HepG2 (cell line): ENCODE measurements at regions not wholly inside any gene's neighbourhood (a gene's known extent, or its start where the extent isn't known, plus 50 kb on each side); places are given as distances from the start of the nearest gene placed in this dataset.

ENCODE experiments used
- ATAC-seq: fragments of 200-7000 bp; cut with Tn5 transposase; 3 replicates; pipeline ENCODE4 v1.9.1; 2020; ENCODE audit warnings: mild to moderate bottlenecking, moderate library complexity
- BruUV-seq: library from RNA; stranded (reverse); fragments of 400-500 nt; replicated peaks from 2 replicates; lab custom pipeline; 2021; lab: Mats Ljungman, UMichigan
- CTCF ChIA-PET: fragments of 300-600 bp; formaldehyde crosslinking; extraction: SDS; loops from one replicate; lab custom pipeline; 2021; ENCODE audit warnings: low total read pairs, inconsistent platforms, low intra/inter-chr PET ratio; lab: Yijun Ruan, JAX
- POLR2A ChIA-PET: fragments of 350-600 bp; sonication (Branson Sonifier 250); formaldehyde crosslinking; loops from one replicate; lab custom pipeline; 2020; ENCODE audit warnings: antibody characterized with exemption, inconsistent platforms; lab: Yijun Ruan, JAX
- DNase-seq: peaks from one replicate; pipeline ENCODE4 v3.0.0-alpha.2; 2015; ENCODE audit warnings: low spot score
- FAIRE-seq: peaks from 3 replicates; lab custom pipeline; 2011; peaks lifted over from hg19 to GRCh38; lab: Jason Lieb, UNC
- H2AFZ ChIP-seq: one replicate; pipeline ENCODE4 v1.6.1; 2011; ENCODE audit warnings: low read length, inconsistent platforms
- H3K27ac ChIP-seq: fragments of 300-600 bp; 3 replicates; pipeline ENCODE4 v1.8.0; 2011; ENCODE audit warnings: mixed run types, mild to moderate bottlenecking, mixed read lengths, low read length, inconsistent platforms; ENCODE audit not compliant: insufficient read depth; ENCODE audit errors: extremely low read length
- H3K27me3 ChIP-seq, 2 experiments: fragments of 200-600 bp in 1 of 2; 2 replicates in 1 of 2; 3 replicates in 1 of 2; pipeline versions ENCODE4 v1.6.0 to v1.8.0; 2011; ENCODE audit warnings: low read length in 2 of 2, mild to moderate bottlenecking in 2 of 2, moderate library complexity in 2 of 2, inconsistent platforms in 1 of 2; ENCODE audit not compliant: insufficient read depth in 2 of 2, control insufficient read depth in 1 of 2
- H3K36me3 ChIP-seq, 2 experiments: fragments of 200-600 bp in 1 of 2; replicated peaks in 1 of 2; 2 replicates in 1 of 2; 3 replicates in 1 of 2; pipeline versions ENCODE4 v1.5.1 to v1.8.0; 2011; ENCODE audit warnings: low read length in 2 of 2, inconsistent platforms in 1 of 2; ENCODE audit not compliant: insufficient read depth in 2 of 2, control insufficient read depth in 1 of 2
- H3K4me1 ChIP-seq: 2 replicates; pipeline ENCODE4 v1.5.1; 2012; ENCODE audit warnings: low read length, inconsistent platforms; ENCODE audit not compliant: insufficient read depth
- H3K4me2 ChIP-seq: 2 replicates; pipeline ENCODE4 v1.6.0; 2011; ENCODE audit warnings: low read depth, low read length, inconsistent platforms
- H3K4me3 ChIP-seq, 3 experiments: fragments of 200-600 bp in 1 of 3; sonication (generic), shearing (Covaris generic) in 1 of 3; replicated peaks in 1 of 3; 2 replicates each; pipeline ENCODE4 v1.5.1; 2011 to 2016; ENCODE audit warnings: low read length in 3 of 3, inconsistent platforms in 2 of 3, low read depth in 2 of 3, mild to moderate bottlenecking in 2 of 3, control low read depth in 1 of 3, mixed read lengths in 1 of 3; ENCODE audit not compliant: insufficient read depth in 1 of 3
- H3K79me2 ChIP-seq: one replicate; pipeline ENCODE4 v1.6.1; 2011; ENCODE audit warnings: low read length, inconsistent platforms; ENCODE audit not compliant: insufficient read depth
- H3K9ac ChIP-seq: 2 replicates; pipeline ENCODE4 v1.6.0; 2011; ENCODE audit warnings: mild to moderate bottlenecking, low read depth, low read length, inconsistent platforms; ENCODE audit not compliant: insufficient read depth
- H3K9me3 ChIP-seq: 2 replicates; pipeline ENCODE4 v1.5.1; 2012; ENCODE audit warnings: mild to moderate bottlenecking, low read length
- H4K20me1 ChIP-seq: 2 replicates; pipeline ENCODE4 v1.6.0; 2011; ENCODE audit warnings: inconsistent platforms, mild to moderate bottlenecking, low read length, moderate library complexity; ENCODE audit not compliant: insufficient read depth
- CSRNP2 ChIP-seq: sonication (generic); formaldehyde crosslinking; conservative IDR thresholded peaks from 2 replicates; pipeline ENCODE4 v1.8.0; 2022; ENCODE audit warnings: low read depth, missing genetic modification reagents
- E2F5 ChIP-seq: sonication (generic); formaldehyde crosslinking; conservative IDR thresholded peaks from 2 replicates; pipeline ENCODE4 v1.4.0; 2020; ENCODE audit warnings: missing genetic modification reagents
- HIC2 ChIP-seq: sonication (generic); formaldehyde crosslinking; IDR thresholded peaks from 2 replicates; pipeline ENCODE4 v1.9.0; 2022; ENCODE audit warnings: low read depth, missing genetic modification reagents
- KMT2B ChIP-seq: IDR thresholded peaks from 2 replicates; pipeline ENCODE4 v1.6.1; 2016; ENCODE audit warnings: missing genetic modification reagents, missing compliant biosample characterization
- MXD3 ChIP-seq: IDR thresholded peaks from 2 replicates; pipeline ENCODE4 v1.6.1; 2016; ENCODE audit warnings: mild to moderate bottlenecking, missing biosample characterization, missing genetic modification reagents
- MXI1 ChIP-seq: IDR thresholded peaks from 3 replicates; pipeline ENCODE4 v1.6.1; 2012; ENCODE audit warnings: low read depth, low read length, inconsistent platforms, borderline replicate concordance
- ZGPAT ChIP-seq: IDR thresholded peaks from 2 replicates; pipeline ENCODE4 v1.6.1; 2016; ENCODE audit warnings: mild to moderate bottlenecking
- ZNF124 ChIP-seq: sonication (generic); formaldehyde crosslinking; IDR thresholded peaks from 2 replicates; pipeline ENCODE4 v1.4.0; 2020; ENCODE audit warnings: missing genetic modification reagents
- ZNF260 ChIP-seq: sonication (generic); formaldehyde crosslinking; IDR thresholded peaks from 2 replicates; pipeline ENCODE4 v1.4.0; 2020; ENCODE audit warnings: missing genetic modification reagents, low read depth, mild to moderate bottlenecking, borderline replicate concordance
- ZNF281 ChIP-seq: sonication (generic); formaldehyde crosslinking; IDR thresholded peaks from 2 replicates; pipeline ENCODE4 v1.4.0; 2020; ENCODE audit warnings: missing genetic modification reagents, borderline replicate concordance
- ZNF333 ChIP-seq: sonication (generic); formaldehyde crosslinking; IDR thresholded peaks from 2 replicates; pipeline ENCODE4 v1.4.0; 2020; ENCODE audit warnings: mild to moderate bottlenecking, missing genetic modification reagents, borderline replicate concordance
- ZNF660 ChIP-seq: sonication (generic); formaldehyde crosslinking; IDR thresholded peaks from 2 replicates; pipeline ENCODE4 v1.5.1; 2020; ENCODE audit warnings: mild to moderate bottlenecking, low read depth, missing genetic modification reagents, borderline replicate concordance
- ZNF761 ChIP-seq: sonication (generic); formaldehyde crosslinking; conservative IDR thresholded peaks from 2 replicates; pipeline ENCODE4 v1.4.0; 2020; ENCODE audit warnings: mild to moderate bottlenecking, missing genetic modification reagents
- ZSCAN30 ChIP-seq: sonication (generic); formaldehyde crosslinking; IDR thresholded peaks from 2 replicates; pipeline ENCODE4 v1.5.0; 2020; ENCODE audit warnings: mild to moderate bottlenecking, missing genetic modification reagents
- in situ Hi-C: cut with HindIII; loops from 2 replicates; pipeline ENCODE4 v1.10.0; 2017; ENCODE audit warnings: low pct_unique_long_range_greater_than_20kb; ENCODE audit not compliant: extremely low pct_ligation_motif_present
- intact Hi-C: fragments of 100-400 bp; cut with micrococcal nuclease; formaldehyde crosslinking; loops from one replicate; pipeline ENCODE4 v1.10.0; 2022; ENCODE audit not compliant: unreplicated experiment

GRCh38 chr2:138182250-138182936 lies 218.1 kb downstream of the HNMT start (continued):
- no peak for TF ChIP-seq E2F5
- TF ChIP-seq ZNF333, result no peak
- TF ChIP-seq ZNF660 (CRISPR knock-in tag), result no peak

GRCh38 chr2:138182937-138183312 lies 218.7 kb downstream of the HNMT start:
- FAIRE-seq (no peak), ATAC-seq (no peak), DNase-seq (no peak)
- peaks cover 20% of the 10 kb centered on the region for H3K4me1 ChIP-seq
- no peak overlapping the region for H3K4me2 ChIP-seq
- H2AFZ ChIP-seq, result no peak overlapping the region
- H3K9me3 ChIP-seq, result no peaks in the 10 kb centered on the region
- H3K27me3 ChIP-seq, result no peaks in the 10 kb centered on the region
- H3K27ac ChIP-seq, result no peak overlapping the region
- in situ Hi-C loops, result no loop called here
- H3K36me3 ChIP-seq, result no peaks in the 10 kb centered on the region
- POLR2A ChIA-PET, result interaction anchor here (0.9 kb wide), 1 partner anchor 219 kb away, joined by 3 read pairs; the partner anchor contains the start of gene HNMT
- CTCF ChIA-PET, result no interaction called here
- H3K4me3 ChIP-seq, result no peak overlapping the region
- no peaks in the 10 kb centered on the region for H3K79me2 ChIP-seq
- H3K9ac ChIP-seq, result no peak overlapping the region
- intact Hi-C loops, result loop anchor here (5.0 kb wide), 2 partner anchors 94 to 319 kb away; partner anchors contain the start of gene SPOPL
- H4K20me1 ChIP-seq, result no peaks in the 10 kb centered on the region
- BruUV-seq, result no TSS peak
- TF ChIP-seq ZGPAT (CRISPR knock-in tag) (no peak), KMT2B (CRISPR knock-in tag) (no peak), CSRNP2 (no peak), ZNF761 (CRISPR knock-in tag) (no peak), ZSCAN30 (CRISPR knock-in tag) (no peak), MXD3 (CRISPR knock-in tag) (no peak), ZNF260 (CRISPR knock-in tag) (no peak), ZNF281 (CRISPR knock-in tag) (no peak), ZNF124 (CRISPR knock-in tag) (no peak), HIC2 (CRISPR knock-in tag) (no peak), MXI1 (no peak)
